GM18520 (cell line): ENCODE measurements at regions not wholly inside any gene's neighbourhood (a gene's known extent, or its start where the extent isn't known, plus 50 kb on each side); places are given as distances from the start of the nearest gene placed in this dataset.
"Not testable (repeated sequence)": the region's sequence is repeated elsewhere in the genome, so short reads cannot be mapped to it uniquely, and the experiment has no call there.

ENCODE experiments used
- ATAC-seq: cut with Tn5 transposase; IDR thresholded peaks from one replicate; pipeline ENCODE4 v1.9.1; 2021; ENCODE audit not compliant: unreplicated experiment

- peak; percentile 66 for ATAC-seq
Observed at GRCh38 chr5:67652201-67652600, 455.6 kb upstream of the CD180 start.

DNA sequence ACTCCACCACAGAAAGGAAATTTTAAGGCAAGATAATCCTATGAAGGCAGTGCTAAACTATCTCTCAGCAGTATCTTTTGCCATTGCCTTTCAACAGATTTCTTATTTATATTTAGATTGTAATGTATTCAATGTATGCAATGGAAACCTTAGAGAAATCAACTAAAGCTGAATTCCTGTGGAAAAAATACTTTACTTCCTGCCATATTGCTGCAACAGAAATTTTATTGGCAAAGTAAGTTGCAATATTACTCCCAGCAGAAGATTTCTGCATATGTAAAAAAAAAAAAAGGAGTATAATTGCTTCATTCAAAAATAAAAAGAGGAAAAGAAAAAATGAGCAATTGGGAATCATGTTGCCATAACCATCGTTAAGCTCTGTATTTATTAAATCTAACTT, 454.6 kb upstream of the CD180 start:
- ATAC-seq = no peak

DNA sequence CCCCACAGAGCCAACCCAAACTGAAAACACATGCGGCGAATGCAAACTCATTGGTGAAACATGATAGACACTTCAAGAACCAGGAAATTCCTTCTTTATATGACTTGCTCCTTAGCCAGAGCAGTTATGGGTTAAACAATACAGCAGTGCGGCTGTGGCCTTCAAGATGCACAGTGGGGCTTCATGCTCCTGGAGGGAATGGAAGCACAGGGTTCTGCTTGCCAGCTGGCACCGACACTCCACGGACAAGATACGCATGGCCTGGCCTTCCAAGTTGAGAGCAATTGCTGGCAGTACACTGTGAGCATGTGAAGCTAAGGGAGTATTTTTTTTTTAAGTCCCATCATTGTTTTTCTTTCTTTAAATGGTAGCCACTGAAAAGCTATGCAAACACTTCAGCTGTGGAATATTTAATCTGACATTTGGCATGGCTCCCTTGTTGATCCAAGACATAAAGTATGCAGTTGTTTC, 451.6 kb upstream of the CD180 start:
- ATAC-seq = no peak

GRCh38 chr5:67647772-67648171, 451.2 kb upstream of the CD180 start:
- ATAC-seq = no peak

- ATAC-seq = no peak
Observed at GRCh38 chr5:67644221-67644920, 447.8 kb upstream of the CD180 start.

GRCh38 chr5:67643536-67643935, 446.9 kb upstream of the CD180 start:
- ATAC-seq = no peak

- ATAC-seq = no peak
Observed at GRCh38 chr5:67639976-67640375, 443.4 kb upstream of the CD180 start.

GRCh38 chr5:67639313-67639712, 442.7 kb upstream of the CD180 start:
- ATAC-seq = no peak

DNA sequence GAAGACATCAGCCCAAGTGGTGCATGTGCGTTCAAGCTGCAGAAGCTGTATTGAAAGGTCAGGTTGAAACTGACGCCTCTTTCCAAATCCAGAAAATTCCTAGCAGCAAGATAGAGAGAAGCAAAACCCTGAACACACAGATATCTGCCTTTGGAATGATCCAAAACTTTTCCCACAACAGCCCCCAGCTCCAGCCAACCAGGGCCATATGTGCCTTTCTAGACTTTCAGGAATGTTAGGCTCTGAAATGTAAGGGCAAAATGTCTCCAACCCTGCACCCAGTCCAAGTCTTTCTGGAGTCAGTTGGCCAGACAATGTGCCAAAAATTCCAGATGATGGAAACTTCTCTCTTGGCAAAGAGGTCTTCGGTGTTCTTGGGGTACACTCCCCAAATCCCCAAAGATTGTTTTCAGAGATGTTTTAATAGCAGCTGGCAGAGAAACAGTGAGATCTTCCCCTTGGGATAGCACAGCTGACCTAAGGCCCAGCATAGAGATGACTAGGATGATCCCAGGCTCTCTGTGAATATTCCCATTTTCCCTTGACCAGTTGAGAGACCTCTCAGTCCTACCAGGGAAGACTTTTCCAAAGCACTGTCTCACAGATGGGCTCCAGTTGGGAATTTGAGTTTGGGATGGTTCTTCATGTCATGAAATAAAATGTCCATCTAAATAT, 440.4 kb upstream of the CD180 start:
- ATAC-seq = no peak

- ATAC-seq = no peak
Observed at GRCh38 chr5:67636091-67636490, 439.5 kb upstream of the CD180 start.

DNA sequence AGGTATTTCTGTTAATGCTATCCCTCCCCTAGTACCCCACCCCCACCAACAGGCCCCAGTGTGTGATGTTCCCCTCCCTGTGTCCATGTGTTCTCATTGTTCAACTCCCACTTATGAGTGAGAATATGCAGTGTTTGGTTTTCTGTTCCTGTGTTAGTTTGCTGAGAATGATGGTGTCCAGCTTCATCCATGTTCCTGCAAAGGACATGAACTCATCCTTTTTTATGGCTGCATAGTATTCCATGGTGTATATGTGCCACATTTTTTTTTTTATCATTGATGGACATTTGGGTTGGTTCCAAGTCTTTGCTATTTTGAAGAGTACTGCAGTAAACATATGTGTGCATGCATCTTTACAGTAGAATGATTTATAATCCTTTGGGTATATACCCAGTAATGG, 430.5 kb upstream of the CD180 start:
- not testable (repeated sequence) for ATAC-seq

DNA sequence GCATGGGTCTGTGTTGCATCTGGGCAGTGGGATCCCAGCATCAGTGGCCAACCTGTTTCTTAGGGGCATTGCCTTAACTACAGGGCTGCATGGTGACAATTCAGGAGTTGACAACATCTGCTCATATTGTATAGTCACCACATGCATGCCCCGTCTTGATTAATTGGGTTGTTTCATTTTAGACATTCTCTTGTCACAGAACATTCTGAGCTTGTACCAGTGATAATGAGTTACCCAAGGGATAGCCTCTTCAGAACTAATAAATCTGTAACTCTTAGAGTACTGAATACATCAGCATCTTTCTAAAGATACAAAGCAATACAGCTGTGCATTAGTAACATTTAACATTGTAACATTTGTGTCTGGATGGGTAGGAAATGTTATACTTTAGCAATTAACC, 426.5 kb upstream of the CD180 start:
- ATAC-seq = no peak

DNA sequence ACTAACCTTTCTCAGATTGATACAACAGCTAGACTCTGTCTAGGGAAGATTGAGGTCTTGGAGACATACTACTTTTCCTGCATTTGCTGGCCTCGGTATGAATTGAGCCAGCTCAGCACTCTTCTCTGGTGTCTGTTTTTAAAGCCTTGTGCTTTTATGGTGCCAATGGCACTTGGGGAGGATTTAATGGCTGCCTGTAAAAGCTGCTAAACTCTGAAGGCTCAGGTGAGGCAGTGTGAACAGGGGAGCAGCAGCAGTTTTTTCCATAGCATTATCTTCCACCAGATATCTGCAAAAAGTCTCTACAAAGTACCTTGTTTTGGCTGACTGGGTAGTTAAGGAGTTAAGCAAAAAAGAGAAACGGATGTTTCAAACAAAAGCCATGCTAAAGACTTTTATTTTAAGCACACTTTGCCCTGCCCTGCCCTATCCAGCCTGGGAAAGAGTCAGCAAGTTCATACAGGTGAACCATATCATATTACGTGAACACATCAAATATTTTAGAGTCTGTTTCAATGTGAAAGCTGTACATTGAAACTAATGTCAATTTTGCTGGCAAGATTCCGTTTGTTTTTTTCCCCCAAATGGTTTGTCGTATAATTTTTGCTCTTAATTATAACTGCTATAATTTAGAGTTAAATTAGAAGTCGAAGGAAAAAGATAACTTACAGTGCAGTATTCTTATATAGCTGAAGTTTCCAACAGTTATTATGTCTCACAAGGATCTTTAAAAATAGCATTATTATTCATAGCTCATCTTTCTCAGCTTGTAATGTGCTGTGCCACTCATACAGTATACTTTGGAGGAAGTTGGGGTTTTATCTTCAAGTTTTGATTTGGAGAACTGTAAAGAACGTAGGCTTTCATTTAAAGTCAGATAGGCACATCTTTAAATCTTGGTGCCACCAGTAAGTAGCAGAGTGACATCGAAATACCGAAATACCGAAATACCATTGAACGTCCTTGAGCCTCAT, 424.1 kb upstream of the CD180 start:
- ATAC-seq = no peak

GRCh38 chr5:67619636-67620035, 423.0 kb upstream of the CD180 start:
- no peak for ATAC-seq

DNA sequence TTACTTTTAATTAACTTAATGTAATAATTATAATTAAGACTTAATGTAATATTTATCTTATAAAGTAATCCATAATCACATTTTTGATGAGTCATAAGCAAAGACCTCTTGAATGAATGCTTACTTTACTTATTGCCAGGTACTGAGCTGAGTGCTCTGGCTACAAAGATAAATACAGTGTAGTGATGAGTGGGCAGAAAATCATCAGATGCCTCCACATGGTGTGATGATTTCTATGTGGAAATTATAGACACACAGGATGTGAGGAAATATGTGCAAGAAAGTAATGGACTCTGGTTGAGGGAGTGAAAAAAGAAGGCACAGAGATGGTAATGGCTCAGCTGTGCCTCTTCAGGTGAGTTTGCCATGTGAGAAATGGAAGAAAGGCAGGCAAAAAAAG, 422.6 kb upstream of the CD180 start:
- ATAC-seq = no peak

DNA sequence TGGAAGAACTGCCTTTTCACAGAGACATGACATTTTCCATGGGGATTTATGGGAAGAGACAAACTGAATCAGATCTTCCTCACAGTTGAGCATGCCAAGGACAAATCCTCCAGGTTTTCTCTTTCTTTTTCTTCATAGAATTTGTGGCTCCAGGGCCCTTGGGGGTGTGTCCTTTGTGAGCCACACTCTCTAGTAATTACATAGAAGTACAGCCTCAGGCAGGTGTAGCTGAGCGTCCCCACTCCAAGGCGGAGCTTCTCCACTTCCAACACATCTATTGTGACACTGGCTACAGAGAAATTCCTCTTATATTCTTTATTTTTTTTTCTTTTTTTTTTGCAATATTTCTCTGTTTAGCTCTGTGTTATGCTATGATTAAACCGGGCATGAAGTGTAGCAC, 420.5 kb upstream of the CD180 start:
- ATAC-seq = no peak

- no peak for ATAC-seq
Observed at GRCh38 chr5:67612961-67613360, 416.4 kb upstream of the CD180 start.

GRCh38 chr5:67610186-67610912, 413.8 kb upstream of the CD180 start:
- ATAC-seq = no peak

- ATAC-seq = no peak
Observed at GRCh38 chr5:67607958-67608357, 411.4 kb upstream of the CD180 start.

- no peak for ATAC-seq
Observed at GRCh38 chr5:67606586-67606947, 410.0 kb upstream of the CD180 start.
